Ishikawa (cell line): ENCODE measurements at regions not wholly inside any gene's neighbourhood (a gene's known extent, or its start where the extent isn't known, plus 50 kb on each side); places are given as distances from the start of the nearest gene placed in this dataset.

Source experiments
- EP300 ChIP-seq: IDR thresholded peaks from 2 replicates; pipeline ENCODE4 v1.6.1; 2012; ENCODE audit warnings: borderline replicate concordance
- TAF1 ChIP-seq: IDR thresholded peaks from 2 replicates; pipeline ENCODE4 v1.6.1; 2012; ENCODE audit warnings: low read depth, mild to moderate bottlenecking
- ZBTB7A ChIP-seq: IDR thresholded peaks from 2 replicates; pipeline ENCODE4 v1.6.1; 2012; ENCODE audit warnings: low read depth
- TF ChIP-seq, protein P1 (sequence below): IDR thresholded peaks from 2 replicates; pipeline ENCODE4 v1.6.1; 2012

- TF ChIP-seq EP300 (no peak), TAF1 (no peak), ZBTB7A (no peak)
- TF ChIP-seq, protein P1, sequence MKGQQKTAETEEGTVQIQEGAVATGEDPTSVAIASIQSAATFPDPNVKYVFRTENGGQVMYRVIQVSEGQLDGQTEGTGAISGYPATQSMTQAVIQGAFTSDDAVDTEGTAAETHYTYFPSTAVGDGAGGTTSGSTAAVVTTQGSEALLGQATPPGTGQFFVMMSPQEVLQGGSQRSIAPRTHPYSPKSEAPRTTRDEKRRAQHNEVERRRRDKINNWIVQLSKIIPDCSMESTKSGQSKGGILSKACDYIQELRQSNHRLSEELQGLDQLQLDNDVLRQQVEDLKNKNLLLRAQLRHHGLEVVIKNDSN = no peak
Measured at GRCh38 chr2:174664084-174664759, 66.6 kb upstream of the WIPF1 start.
